GM21786 (cell line): ENCODE measurements at regions not wholly inside any gene's neighbourhood (a gene's known extent, or its start where the extent isn't known, plus 50 kb on each side); places are given as distances from the start of the nearest gene placed in this dataset.

Experiments used
- ATAC-seq: cut with Tn5 transposase; IDR thresholded peaks from one replicate; pipeline ENCODE4 v1.9.1; 2021; ENCODE audit not compliant: unreplicated experiment

GRCh38 chr9:88657893-88658292, 122.9 kb downstream of the NXNL2 start:
- no peak for ATAC-seq

- ATAC-seq: no peak
These were observed 123.4 kb downstream of the NXNL2 start for GRCh38 chr9:88658311-88658822.

- no peak for ATAC-seq
These were observed 124.1 kb downstream of the NXNL2 start for GRCh38 chr9:88659126-88659525.

- ATAC-seq: no peak
These were observed 125.6 kb downstream of the NXNL2 start for GRCh38 chr9:88660611-88661010.

- no peak for ATAC-seq
These were observed 126.8 kb downstream of the NXNL2 start for GRCh38 chr9:88661759-88662158.

GRCh38 chr9:88663771-88664419, 128.9 kb downstream of the NXNL2 start:
- no peak for ATAC-seq

- no peak for ATAC-seq
These were observed 129.8 kb downstream of the NXNL2 start for GRCh38 chr9:88664773-88665172.

- no peak for ATAC-seq
These were observed 138.1 kb downstream of the NXNL2 start for GRCh38 chr9:88672874-88673689.

GRCh38 chr9:88673886-88674285, 138.9 kb downstream of the NXNL2 start:
- ATAC-seq: no peak

GRCh38 chr9:88676644-88677043, 141.7 kb downstream of the NXNL2 start:
- ATAC-seq: no peak

- no peak for ATAC-seq
These were observed 143.0 kb downstream of the NXNL2 start for GRCh38 chr9:88678008-88678407.

- no peak for ATAC-seq
These were observed 143.5 kb downstream of the NXNL2 start for GRCh38 chr9:88678431-88678830.

- ATAC-seq: no peak
These were observed 145.1 kb downstream of the NXNL2 start for GRCh38 chr9:88680041-88680440.

GRCh38 chr9:88680505-88681160, 145.7 kb downstream of the NXNL2 start:
- ATAC-seq: no peak

- ATAC-seq: no peak
These were observed 146.5 kb downstream of the NXNL2 start for GRCh38 chr9:88681434-88681833.

GRCh38 chr9:88682431-88682831, 147.5 kb downstream of the NXNL2 start:
- ATAC-seq: no peak

- no peak for ATAC-seq
These were observed 149.1 kb downstream of the NXNL2 start for GRCh38 chr9:88684046-88684445.

GRCh38 chr9:88684845-88685244, 149.9 kb downstream of the NXNL2 start:
- no peak for ATAC-seq

- no peak for ATAC-seq
These were observed 151.0 kb downstream of the NXNL2 start for GRCh38 chr9:88685966-88686365.

- ATAC-seq: no peak
These were observed 154.7 kb downstream of the NXNL2 start for GRCh38 chr9:88689509-88690298.

- no peak for ATAC-seq
These were observed 155.7 kb downstream of the NXNL2 start for GRCh38 chr9:88690628-88691027.
